Stimulated activated CD8-positive, alpha-beta memory T cell treated with anti-CD3 and anti-CD28 coated beads, Interleukin-4, amount 100 ng/mL, for 24 hours (primary cell): ENCODE measurements at regions not wholly inside any gene's neighbourhood (a gene's known extent, or its start where the extent isn't known, plus 50 kb on each side); places are given as distances from the start of the nearest gene placed in this dataset.
"Not testable (repeated sequence)": the region's sequence is repeated elsewhere in the genome, so short reads cannot be mapped to it uniquely, and the experiment has no call there.

ENCODE experiments used
- DNase-seq: peaks from one replicate; pipeline ENCODE4 v3.0.0-alpha.2; 2020; ENCODE audit warnings: low read depth

DNA sequence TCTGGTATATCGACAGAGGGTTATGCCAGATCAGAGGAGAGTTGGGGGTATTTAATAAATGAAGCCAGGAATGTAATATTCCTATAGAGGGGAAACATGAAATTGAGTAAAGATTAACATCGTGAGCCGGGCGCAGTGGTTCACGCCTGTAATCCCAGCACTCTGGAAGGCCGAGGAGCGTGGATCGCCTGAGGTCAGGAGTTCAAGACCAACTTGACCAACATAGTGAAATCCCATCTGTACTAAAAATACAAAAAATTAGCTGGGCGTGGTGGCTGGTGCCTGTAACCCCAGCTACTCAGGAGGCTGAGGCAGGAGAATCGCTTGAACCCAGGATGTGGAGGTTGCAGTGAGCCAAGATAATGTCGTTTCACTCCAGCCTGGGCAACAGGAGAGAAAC is 112.4 kb upstream of the ZNF184 start:
- DNase-seq, result not testable (repeated sequence)

DNA sequence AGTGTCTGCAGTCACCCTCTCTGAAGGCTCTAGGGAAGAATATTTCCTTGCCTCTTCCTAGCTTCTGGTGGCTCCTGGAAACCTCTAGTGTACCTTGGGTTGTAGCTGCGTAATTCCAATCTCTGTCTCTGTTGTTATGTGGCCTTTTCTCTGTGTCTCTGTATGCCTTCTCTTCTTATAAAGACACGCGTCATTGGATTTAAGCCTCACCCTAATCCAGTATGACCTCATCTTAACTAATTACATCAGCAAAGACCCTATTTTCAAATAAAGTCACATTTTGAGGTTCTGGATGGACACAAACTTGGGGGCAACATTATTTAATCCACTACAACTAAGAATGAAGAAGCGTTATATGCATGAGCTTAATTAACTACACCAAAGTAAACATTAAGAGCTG is 111.4 kb upstream of the ZNF184 start:
- DNase-seq, result no peak

DNA sequence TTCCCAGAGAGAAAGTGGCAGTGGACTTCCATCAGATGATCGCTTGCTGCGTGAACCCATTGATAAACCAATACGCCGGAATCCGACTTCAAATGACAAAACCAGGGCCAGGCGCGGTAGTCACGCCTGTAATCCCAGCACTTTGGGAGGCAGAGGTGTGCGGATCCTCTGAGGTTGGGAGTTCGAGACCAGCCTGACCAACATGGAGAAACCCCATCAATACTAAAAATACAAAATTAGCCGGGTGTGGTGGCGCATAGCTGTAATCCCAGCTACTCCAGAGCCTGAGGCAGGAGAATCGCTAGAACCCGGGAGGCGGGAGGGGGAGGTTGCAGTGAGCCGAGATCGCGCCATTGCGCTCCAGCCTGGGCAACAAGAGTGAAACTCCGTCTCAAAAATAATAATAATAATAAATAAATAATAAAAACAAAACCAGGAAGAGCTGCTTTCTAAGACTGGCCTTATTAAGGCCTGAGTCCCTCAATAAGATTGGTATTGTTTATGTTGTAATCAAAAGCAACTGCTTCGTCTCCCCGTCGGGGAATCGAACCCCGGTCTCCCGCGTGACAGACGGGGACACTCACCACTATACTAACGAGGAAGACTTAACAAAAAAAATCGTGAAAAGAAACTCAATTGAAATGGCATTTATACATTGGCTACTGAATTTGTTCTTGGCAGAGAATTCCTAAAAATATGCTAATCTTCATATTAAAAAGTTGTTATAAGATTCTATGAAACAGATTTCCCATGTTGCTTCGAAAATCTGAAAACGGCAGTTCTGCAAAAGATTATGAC is 110.2 kb upstream of the ZNF184 start:
- DNase-seq, result peak; percentile 20

DNA sequence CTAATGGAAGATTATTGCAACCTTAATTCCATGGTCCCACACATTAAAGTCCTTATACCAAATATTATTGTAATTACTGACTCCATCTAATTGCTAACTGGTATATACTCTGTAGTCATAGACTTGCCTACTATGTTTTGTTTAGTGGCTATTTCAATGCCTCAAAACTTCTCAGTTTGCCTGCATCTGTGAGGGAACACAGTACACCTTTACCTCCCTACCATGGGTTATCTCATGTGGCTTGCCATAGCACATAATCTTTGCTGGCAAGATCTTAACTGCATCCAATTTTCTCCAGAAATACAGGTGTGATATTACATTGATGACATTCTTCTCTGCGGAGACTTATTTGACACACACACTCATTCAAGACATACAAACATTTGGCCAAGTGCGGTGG is 107.1 kb upstream of the ZNF184 start:
- no peak for DNase-seq

DNA sequence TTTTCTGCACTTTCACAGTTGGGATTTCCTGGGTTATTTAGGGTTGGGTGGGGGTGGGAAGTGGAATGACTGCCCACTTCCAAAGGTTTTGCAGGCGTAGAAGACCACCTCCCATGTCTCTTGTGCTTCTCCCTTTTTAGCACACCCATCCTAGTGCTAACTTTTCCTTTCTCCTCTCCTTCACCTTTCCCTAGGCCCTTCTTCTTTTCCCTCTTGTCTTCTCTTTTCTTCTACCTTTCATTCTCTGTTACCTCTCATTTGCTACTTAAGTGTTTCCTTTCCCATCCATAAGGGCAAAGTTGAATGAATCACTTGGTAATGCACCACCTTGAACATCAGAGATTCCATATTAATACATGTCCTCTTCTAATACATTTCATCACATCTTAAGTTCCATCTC is 105.0 kb upstream of the ZNF184 start:
- DNase-seq, result no peak

DNA sequence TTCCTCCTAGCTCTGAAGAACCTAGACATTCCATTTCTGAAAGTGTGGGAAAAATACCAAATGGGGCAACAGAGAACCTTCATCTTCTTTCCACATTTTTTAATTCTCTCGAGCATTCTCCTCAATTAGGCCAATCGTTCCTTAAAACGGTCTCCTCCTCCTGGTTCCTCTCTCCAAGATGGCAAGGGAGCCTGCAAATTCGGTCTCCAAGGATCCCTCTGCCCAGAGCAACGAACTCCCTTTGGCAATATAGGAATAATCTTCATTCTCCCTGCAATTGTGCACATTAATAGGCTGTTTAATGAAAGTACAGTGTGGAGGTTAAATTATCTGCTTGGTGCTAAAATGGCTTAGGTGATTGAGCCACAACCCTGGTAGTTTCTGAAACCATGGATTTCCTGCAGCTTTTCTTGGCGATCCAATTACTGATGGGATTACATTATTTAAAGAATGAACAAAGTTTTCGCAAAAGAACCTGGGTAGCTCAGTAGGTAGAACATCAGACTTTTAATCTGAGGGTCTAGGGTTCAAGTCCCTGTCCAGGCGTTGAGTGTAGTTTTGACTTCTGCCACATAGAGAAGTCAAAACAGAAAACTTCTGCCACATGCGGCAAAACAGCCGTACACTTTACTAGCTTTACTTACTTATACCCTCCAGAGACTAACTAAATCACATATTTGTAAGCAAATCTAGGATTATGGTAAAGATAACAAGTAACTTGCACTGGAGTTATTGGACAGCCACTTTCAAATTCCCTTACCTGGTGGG is 102.9 kb upstream of the ZNF184 start:
- no peak for DNase-seq

DNA sequence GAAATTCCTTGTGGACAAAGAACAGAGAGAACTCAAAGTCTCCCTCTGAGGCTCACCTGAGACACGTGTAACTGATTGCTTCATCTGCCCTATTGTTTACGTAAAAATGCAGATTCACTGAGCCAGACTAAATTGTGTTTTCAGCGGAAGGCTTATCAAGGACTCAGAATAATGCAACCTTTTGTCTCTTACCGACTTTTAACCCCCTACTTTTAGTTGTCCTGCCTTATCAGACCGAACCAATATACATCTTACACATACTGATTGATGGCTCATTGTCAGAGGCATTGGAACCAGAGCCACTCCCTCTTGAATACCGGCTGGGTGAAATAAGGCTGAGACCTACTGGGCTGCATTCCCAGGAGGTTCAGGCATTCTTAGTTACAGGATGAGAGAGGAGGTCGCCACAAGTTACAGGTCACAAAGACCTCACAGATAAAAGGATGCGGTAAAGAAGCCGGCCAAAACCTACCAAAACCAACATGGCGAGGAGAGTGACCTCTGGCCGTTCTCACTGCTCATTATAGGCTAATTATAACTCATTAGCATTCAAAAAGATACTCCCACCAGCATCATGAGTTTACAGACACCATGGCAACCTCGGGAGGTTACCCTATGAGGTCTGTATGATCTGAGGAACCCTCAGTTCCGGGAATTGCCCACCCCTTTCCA is 95.5 kb upstream of the ZNF184 start:
- DNase-seq, result no peak

DNA sequence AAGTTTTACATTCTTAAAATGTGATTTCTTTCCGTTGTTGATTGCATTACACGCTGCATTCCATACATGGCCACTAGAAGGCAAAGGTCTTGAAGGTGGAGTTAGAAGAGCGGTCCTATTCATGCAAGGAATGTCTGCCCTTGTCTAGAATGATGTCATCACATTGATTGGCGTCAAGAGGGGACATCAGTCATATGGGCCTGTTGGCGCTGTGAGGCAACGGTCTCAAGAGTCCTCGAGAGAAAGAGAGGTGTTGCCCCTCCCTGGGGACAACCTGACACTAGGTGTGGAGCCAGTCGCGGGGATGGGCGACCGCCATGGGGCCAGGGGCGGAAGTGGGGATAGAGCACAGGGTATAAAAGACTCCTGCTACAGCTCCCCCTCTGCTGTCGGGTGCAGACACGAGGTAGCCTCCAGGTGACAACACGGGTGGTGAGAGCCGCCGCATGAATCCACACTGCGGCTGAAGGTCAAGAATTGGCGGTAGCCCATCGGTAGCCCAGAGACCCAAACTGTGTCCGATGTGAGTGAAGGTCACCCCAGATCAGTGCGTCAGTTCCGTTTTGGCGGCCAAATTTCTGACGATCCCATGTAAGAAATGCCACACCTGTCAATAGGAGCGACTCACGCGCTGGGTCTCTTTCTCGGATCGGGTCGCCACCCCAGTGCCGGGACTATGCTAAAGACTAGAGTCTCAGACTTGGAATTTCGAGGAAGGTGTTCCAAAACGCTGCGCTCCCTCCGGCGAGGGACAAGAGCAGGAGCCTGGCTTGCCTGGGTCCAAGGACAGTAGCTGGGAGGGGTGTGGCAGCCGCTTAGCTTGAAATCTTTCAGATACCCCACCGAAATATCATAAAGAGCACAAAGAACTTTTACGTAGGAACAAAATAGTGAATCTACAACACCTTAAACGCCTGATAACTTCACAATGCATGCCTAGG is 93.2 kb upstream of the ZNF184 start:
- no peak for DNase-seq

DNA sequence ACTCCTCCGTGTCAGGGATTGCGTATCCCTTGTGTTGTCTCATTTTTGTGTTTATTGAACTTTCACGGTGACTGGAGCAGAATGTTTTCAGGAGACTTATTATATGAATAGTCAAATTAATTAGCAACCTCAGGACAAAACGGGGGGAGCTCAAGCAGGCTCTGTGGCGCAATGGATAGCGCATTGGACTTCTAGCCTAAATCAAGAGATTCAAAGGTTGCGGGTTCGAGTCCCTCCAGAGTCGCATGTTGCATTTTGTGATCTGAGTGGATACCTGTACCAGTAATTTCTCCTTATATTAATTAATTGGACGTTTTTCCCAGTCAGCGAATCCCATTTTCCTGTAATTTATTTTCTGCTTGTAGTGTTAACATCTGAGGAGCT is 89.1 kb upstream of the ZNF184 start:
- no peak for DNase-seq

DNA sequence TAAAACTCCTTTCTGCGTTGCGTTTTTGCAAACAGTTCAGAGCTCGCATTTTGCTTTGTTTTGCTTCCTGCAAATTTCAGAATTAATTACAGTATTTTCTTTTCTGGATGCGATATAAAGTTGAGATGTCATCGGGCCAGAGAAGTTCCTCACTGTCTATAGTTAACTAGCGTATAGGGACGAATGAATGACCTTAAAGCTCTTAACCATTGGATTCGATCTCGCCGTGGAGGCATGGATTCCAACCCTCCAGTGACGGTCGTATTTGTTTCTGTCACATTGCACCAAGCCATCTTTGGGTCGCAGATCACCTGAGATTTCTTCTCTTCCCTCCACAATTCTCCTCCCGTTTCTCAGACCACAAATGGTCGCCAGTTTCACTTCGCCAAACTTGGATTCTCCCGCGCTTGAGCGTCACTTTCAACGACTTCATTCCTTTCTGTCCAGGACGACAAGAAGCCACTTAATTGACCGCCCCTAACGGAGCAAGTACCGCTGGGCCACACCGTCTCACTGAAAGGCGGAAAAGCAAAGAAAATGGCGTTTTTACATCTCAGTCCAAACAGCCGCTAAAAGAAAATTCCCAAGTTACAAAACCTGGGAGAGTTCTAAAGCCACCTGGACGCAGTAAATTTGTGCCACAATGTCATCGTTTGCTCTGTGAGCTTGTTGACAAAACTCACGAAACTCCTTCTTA is 85.3 kb upstream of the ZNF184 start:
- DNase-seq, result no peak

DNA sequence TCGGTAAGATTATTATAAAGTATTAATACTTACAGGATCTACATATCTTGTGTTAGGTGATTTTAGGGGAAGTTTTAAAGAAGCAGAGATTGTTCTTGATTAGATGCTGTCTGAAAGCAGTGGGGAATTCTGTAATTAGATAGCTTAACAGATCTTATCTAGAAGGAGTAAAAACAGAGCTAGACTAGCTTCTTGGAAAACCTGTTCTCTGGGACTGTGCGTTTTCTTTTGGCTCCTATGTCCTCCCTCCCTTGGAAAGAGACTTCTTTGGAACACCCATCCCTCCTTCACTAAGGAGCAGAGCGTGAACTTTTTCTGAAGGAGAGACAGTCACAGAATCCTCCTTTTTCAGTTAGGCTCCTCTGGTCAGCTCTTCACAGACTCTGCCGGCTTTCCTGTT is 83.5 kb upstream of the ZNF184 start:
- no peak for DNase-seq

DNA sequence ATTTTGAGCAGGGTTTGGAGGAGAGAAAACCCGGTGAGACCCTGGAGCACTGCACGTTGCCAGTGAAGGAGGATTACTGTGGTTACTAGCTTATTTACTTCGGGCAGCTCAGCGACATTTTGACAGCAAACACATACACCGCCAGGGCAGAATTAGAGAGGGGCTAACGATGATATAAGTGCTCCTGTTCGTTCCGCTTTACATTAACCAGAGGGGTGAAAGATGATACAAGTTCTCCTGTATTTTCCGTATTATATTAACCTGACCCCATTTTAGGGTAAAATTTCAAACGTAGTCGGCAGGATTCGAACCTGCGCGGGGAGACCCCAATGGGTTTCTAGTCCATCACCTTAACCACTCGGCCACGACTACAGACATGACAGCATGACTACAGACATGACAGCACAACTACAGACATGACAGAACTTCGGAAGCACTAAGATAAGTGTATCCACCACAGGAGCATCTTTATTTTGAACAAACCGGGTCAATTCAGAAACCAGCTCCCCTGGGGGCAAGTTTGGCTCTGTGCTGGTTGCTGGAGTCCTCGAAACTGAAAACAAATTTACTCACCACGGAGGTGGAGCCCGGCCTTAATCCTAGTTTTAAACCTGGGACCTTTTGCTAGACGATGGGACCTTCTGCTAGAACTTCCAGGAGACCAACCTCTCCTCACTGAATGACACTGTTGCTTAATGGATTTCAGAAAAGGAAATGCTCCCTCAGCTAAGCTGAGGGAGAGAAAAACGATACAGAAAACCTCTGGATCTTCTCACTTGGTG is 80.4 kb upstream of the ZNF184 start:
- no peak for DNase-seq

DNA sequence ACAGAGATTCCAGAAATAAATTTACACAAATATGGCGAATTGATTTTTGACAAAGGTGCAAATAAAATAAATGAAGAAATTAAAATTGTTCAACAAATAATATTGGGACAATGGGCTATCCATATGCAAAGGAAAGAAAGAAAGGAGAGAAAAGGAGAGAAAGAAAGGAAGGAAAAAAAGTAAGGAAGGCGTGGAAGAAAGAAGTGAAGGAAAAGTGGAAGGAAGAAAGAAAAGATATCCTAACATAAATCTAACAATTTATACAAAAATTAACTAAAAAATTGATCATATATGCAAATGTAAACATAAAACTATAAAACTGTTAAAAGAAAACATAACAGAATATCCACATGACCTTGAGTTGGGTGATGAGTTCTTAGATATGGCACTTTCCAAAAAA is 78.7 kb upstream of the ZNF184 start:
- DNase-seq, result no peak

DNA sequence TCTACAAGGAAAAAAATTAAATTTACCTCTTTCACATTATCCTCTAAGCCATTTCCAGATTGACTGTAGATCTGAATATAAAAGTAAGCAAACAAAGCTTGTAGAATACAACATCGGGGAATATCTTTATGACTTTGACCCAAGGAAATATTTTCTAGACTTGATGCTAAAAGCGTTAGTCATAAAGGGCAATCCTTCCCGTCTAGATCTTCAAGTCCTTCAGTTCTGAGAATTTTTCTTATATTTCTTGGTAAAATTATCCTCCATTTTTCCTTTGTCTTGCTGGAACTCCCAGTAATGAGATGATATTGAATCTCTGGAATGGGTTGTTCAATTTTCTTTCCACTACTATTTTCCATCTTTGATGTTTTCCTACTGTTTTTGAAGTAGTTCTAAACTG is 77.8 kb upstream of the ZNF184 start:
- no peak for DNase-seq

DNA sequence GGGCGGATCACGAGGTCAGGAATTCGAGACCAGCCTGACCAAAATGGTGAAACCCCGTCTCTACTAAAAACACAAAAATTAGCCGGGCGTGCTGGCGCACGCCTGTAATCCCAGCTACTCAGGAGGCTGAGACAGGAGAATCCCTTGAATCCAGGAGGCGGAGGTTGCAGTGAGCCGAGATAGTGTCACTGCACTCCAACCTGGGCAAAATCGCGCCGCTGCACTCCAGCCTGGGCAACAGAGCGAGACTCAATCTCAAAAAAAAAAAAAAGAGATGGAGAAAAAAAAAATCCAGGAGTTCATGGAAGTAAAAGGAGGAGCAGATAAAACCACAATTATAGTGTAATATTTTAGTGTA is 76.3 kb upstream of the ZNF184 start:
- DNase-seq, result not testable (repeated sequence)

DNA sequence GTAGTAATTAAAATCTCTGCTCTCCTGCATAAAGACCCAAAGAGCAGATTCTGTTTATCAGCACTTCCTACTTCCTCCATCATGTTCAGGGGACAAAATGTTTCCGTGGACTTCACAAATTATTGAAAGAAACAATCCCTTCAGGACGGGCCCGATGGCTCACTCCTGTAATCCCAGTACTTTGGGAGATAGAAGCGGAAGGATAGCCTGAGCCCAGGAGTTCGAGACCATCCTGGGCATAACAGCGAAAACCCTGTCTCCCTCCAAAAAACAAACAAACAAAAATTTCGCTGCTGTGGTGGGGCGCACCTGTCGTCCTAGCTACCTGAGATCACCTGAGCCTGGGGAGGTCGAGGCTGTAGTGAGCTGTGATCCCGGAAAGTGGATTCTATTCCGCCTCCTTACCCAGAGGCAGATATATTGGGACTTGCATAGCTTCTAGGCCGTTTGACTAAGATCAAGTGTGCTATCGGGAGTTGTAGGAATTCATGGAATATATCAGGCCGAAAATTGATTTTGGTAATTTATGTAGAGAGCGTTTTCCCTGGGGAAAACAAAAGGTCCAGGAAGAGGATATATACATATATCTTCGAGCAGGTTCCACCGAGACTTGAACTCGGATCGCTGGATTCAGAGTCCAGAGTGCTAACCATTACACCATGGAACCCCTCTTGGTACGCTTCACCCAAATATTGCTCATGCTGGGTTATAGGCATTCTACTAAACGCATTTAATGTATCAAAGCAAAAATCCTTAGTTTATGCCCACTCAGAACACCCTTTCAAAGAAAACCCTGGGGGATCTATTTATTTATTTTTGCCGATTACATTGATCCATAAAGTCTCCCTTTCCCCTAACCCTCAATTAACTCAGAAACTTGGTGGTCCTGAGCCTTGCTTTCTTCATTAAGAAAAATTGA is 74.5 kb upstream of the ZNF184 start:
- no peak for DNase-seq

DNA sequence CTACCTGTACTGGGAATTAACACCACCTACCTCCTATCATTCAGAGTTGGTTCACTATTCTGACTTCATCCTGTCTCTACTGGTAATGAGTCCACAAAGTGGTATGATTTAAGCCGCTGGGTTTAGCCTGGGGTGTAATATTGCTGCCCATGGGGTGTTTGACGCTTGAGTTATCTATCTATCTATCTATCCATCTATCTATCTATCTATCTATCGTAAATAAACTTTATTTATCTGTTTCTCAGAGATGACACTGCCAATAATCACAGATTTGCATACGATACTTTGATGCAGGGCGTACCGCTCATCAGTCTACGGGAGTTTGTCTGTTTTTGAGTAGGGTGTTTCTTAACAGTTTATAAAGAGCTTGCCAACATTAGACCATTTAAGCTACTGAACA is 73.6 kb upstream of the ZNF184 start:
- DNase-seq, result no peak

DNA sequence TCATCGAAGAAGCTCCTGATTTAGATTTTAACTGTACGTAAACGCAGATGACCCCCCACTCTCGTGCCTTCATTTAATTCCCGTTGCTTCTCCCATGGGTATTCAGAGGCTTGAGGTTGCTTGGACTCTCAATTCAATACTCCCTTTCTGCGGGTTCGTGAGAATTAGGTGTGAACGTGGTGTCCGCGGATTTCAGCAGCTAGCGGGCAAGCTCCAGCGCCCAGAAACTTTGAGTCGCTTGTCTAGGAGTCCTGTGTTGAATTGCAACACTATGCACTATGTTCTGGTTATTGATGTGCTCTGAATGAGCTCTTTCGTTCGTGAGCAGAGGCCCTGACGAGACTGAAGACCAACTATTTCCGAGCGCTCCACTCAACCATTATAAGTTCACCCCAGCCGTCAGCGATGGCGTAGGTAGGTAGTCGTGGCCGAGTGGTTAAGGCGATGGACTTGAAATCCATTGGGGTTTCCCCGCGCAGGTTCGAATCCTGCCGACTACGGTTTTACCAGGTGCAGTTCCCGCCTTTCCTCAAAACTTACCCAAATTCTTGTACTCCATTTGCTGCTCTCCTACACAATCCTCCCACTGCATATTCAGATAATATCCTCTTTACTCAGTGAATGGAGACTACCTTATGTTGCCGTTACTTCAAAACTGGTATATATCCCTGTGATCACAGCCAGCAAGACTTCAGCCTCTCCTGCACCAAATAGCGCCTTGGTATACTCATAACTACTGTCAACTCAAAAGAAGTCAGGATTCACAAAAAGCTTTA is 72.6 kb upstream of the ZNF184 start:
- DNase-seq, result peak; percentile 28
